Trophoblast cell (in vitro differentiated cells and primary cell): ENCODE measurements at regions not wholly inside any gene's neighbourhood (a gene's known extent, or its start where the extent isn't known, plus 50 kb on each side); places are given as distances from the start of the nearest gene placed in this dataset.
A peak's percentile ranks its signal among the peaks of the same experiment; 100 is the strongest.

Experiments
- DNase-seq, 2 donors: peaks; one replicate each; pipeline ENCODE4 v3.0.0-alpha.2; 2016
- H2AFZ ChIP-seq: 2 replicates; pipeline ENCODE4 v1.6.1; 2013; ENCODE audit warnings: low read length, moderate library complexity, mild to moderate bottlenecking; ENCODE audit not compliant: insufficient read depth, poor library complexity
- H2AK5ac ChIP-seq: 2 replicates; pipeline ENCODE4 v1.6.1; 2013; ENCODE audit warnings: mild to moderate bottlenecking, low read length
- H2BK120ac ChIP-seq: 2 replicates; pipeline ENCODE4 v1.6.1; 2013; ENCODE audit warnings: low read length, mild to moderate bottlenecking, moderate library complexity; ENCODE audit not compliant: insufficient read depth, poor library complexity
- H2BK12ac ChIP-seq: 2 replicates; pipeline ENCODE4 v1.6.1; 2013; ENCODE audit warnings: mild to moderate bottlenecking, low read length, moderate library complexity
- H2BK5ac ChIP-seq: 2 replicates; pipeline ENCODE4 v1.6.1; 2013; ENCODE audit warnings: low read length, low read depth, moderate library complexity, mild to moderate bottlenecking; ENCODE audit not compliant: poor library complexity
- H3K14ac ChIP-seq: 2 replicates; pipeline ENCODE4 v1.6.1; 2013; ENCODE audit warnings: mild to moderate bottlenecking, low read length
- H3K18ac ChIP-seq: 2 replicates; pipeline ENCODE4 v1.6.1; 2013; ENCODE audit warnings: mild to moderate bottlenecking, low read length
- H3K23ac ChIP-seq: 2 replicates; pipeline ENCODE4 v1.6.1; 2013; ENCODE audit warnings: low read length
- H3K27ac ChIP-seq: 2 replicates; pipeline ENCODE4 v1.5.1; 2013; ENCODE audit warnings: low read depth, mild to moderate bottlenecking, inconsistent platforms, low read length, moderate library complexity
- H3K27me3 ChIP-seq: 2 replicates; pipeline ENCODE4 v1.6.1; 2013; ENCODE audit warnings: inconsistent platforms, mild to moderate bottlenecking, low read length, moderate library complexity; ENCODE audit not compliant: insufficient read depth
- H3K36me3 ChIP-seq, 2 experiments: 1 replicate in 1 of 2; 2 replicates in 1 of 2; pipeline ENCODE4 v1.6.1; 2013; ENCODE audit warnings: low read length in 2 of 2, mild to moderate bottlenecking in 2 of 2, moderate library complexity in 1 of 2; ENCODE audit not compliant: insufficient read depth in 2 of 2, control insufficient read depth in 1 of 2
- H3K4ac ChIP-seq: 2 replicates; pipeline ENCODE4 v1.6.1; 2013; ENCODE audit warnings: low read depth, mild to moderate bottlenecking, low read length, moderate library complexity
- H3K4me1 ChIP-seq, 2 experiments: 1 replicate in 1 of 2; 2 replicates in 1 of 2; pipeline ENCODE4 v1.6.1; 2013; ENCODE audit warnings: low read length in 2 of 2, mild to moderate bottlenecking in 2 of 2, moderate library complexity in 1 of 2; ENCODE audit not compliant: insufficient read depth in 2 of 2, control insufficient read depth in 1 of 2
- H3K4me2 ChIP-seq: 2 replicates; pipeline ENCODE4 v1.6.1; 2013; ENCODE audit warnings: inconsistent platforms, mild to moderate bottlenecking, low read length, moderate library complexity
- H3K4me3 ChIP-seq: 2 replicates; pipeline ENCODE4 v1.5.1; 2013; ENCODE audit warnings: mild to moderate bottlenecking, low read depth, low read length, inconsistent platforms
- H3K79me1 ChIP-seq: one replicate; pipeline ENCODE4 v1.6.1; 2013; ENCODE audit warnings: low read length
- H3K79me2 ChIP-seq: 2 replicates; pipeline ENCODE4 v1.6.1; 2013; ENCODE audit warnings: low read length, mild to moderate bottlenecking; ENCODE audit not compliant: control insufficient read depth, insufficient read depth, poor library complexity
- H3K9ac ChIP-seq: 2 replicates; pipeline ENCODE4 v1.6.1; 2013; ENCODE audit warnings: mild to moderate bottlenecking, low read length
- H3K9me3 ChIP-seq: 2 replicates; pipeline ENCODE4 v1.6.1; 2013; ENCODE audit warnings: low read depth, mild to moderate bottlenecking, control low read depth, inconsistent platforms, low read length; ENCODE audit not compliant: insufficient read depth
- H4K12ac ChIP-seq: 2 replicates; pipeline ENCODE4 v1.6.1; 2013; ENCODE audit warnings: low read depth, mild to moderate bottlenecking, low read length, moderate library complexity
- H4K8ac ChIP-seq: 2 replicates; pipeline ENCODE4 v1.6.1; 2013; ENCODE audit warnings: low read depth, mild to moderate bottlenecking, low read length, moderate library complexity
- H4K91ac ChIP-seq: one replicate; pipeline ENCODE4 v1.6.1; 2013; ENCODE audit warnings: low read depth, mild to moderate bottlenecking, low read length, moderate library complexity
- WGBS: extraction: QIAGEN DNeasy Blood & Tissue Kit; methylation state at CpG from one replicate; pipeline ENCODE4 v1.1.7; 2013; ENCODE audit warnings: missing lambda C conversion rate; ENCODE audit not compliant: insufficient read length, insufficient coverage; ENCODE audit errors: extremely low coverage; 5-methylcytosine and 5-hydroxymethylcytosine counted together

DNA sequence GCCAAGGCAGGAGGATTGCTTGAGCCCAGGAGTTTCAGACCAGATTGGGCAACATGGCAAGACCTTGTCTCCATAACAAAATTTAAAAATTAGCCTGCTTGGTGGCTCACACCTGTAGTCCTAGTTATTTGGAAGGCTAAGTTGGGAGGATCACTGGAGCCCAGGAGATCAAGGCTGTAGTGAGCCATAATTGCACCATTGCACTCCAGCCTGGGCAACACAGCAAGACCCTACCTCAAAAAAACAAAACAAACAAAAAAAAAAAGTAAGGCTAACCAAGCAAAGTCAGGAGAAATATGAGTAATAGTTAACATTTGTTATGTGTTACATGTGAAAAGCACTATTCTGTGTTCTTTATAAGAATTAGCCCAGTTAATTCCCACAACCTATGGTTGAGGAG is 74.7 kb downstream of the FOXB2 start:
- no peak overlapping the region for H3K4ac ChIP-seq
- H2AK5ac ChIP-seq: no peak overlapping the region

DNA sequence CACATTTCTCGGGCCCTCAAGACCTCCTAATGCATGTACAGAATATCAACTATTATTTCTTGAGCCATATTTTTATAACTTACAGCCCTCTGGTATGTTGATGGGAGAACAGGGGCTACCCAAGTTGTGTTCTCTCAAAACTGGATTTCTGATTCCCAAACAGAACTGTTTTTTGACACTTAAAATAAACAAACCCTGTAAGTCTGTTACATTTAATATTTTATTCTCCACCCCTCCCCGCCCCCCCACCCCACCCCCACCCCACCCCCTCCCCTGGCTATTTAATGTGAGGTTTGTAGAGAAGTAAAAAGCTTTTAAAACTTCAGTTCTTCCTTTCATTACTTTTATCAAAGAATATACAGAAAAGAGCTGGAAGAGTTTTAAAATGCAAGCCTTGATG is 77.9 kb downstream of the FOXB2 start:
- H3K27ac ChIP-seq: no peak overlapping the region
- no peak overlapping the region for H3K4me2 ChIP-seq
- H3K36me3 ChIP-seq: no peaks in the 10 kb centered on the region
- no peak overlapping the region for H3K4me3 ChIP-seq
- H3K79me2 ChIP-seq: no peaks in the 10 kb centered on the region
- H2AK5ac ChIP-seq: no peak overlapping the region
- H3K4ac ChIP-seq: no peak overlapping the region
- WGBS: no CpG with 5 or more reads among the region's 2 CpGs
- no peak overlapping the region for H4K8ac ChIP-seq
- H2BK5ac ChIP-seq: no peak overlapping the region
- H3K9ac ChIP-seq: no peak overlapping the region
- H3K18ac ChIP-seq: no peak overlapping the region
- no peak overlapping the region for H2BK12ac ChIP-seq
- no peaks in the 10 kb centered on the region for H3K27me3 ChIP-seq
- H3K79me1 ChIP-seq: no peaks in the 10 kb centered on the region
- no peak overlapping the region for H4K12ac ChIP-seq
- H2AFZ ChIP-seq: no peak overlapping the region
- H3K9me3 ChIP-seq: no peaks in the 10 kb centered on the region
- H2BK120ac ChIP-seq: no peak overlapping the region
- no peak overlapping the region for H3K14ac ChIP-seq
- no peaks in the 10 kb centered on the region for H3K4me1 ChIP-seq
- no peak overlapping the region for H3K23ac ChIP-seq
- DNase-seq: no peak
- no peak overlapping the region for H4K91ac ChIP-seq

More for the DNA sequence above, 74.7 kb downstream of the FOXB2 start:
- H3K4me3 ChIP-seq: no peak overlapping the region
- H3K79me2 ChIP-seq: no peaks in the 10 kb centered on the region
- no peak overlapping the region for H2BK12ac ChIP-seq
- H3K4me2 ChIP-seq: no peak overlapping the region
- no peak overlapping the region for H3K9ac ChIP-seq
- no peak overlapping the region for H3K23ac ChIP-seq
- no peaks in the 10 kb centered on the region for H3K36me3 ChIP-seq
- no peak overlapping the region for H2BK5ac ChIP-seq
- H4K8ac ChIP-seq: no peak overlapping the region
- no peak overlapping the region for H4K91ac ChIP-seq
- no peaks in the 10 kb centered on the region for H3K79me1 ChIP-seq
- H2AFZ ChIP-seq: no peak overlapping the region
- H3K27ac ChIP-seq: no peak overlapping the region
- no peak overlapping the region for H2BK120ac ChIP-seq
- H3K14ac ChIP-seq: no peak overlapping the region
- no peak for DNase-seq
- no peaks in the 10 kb centered on the region for H3K9me3 ChIP-seq
- H4K12ac ChIP-seq: no peak overlapping the region
- H3K4me1 ChIP-seq: no peaks in the 10 kb centered on the region
- H3K18ac ChIP-seq: no peak overlapping the region
- H3K27me3 ChIP-seq: no peaks in the 10 kb centered on the region

DNA sequence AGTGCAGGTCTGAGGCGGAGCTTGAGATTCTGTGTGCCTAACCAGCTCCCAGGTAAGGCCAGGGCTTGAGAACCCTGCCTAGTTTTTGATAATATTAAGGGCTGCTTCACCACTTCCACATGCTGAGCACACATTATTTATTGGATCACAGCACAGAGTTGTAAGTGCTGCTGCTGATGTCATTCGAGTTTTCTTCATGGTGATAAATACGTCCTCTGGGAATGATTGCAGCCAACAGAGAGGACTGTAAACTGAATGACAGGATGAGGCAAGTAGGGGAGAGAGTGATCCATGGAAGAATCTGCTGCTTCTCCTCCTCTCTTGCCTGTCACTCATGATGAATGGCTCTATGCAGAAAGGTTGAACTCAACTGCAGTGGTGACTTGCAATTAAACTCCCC is 77.9 kb upstream of the VPS13A start:
- H2BK5ac ChIP-seq: no peak overlapping the region
- H3K27ac ChIP-seq: no peak overlapping the region
- no peak overlapping the region for H3K4me3 ChIP-seq
- no peak overlapping the region for H3K18ac ChIP-seq
- no peak overlapping the region for H2BK12ac ChIP-seq
- peak overlapping the region; percentile 35 for H3K9ac ChIP-seq
- no peak overlapping the region for H3K23ac ChIP-seq
- no peaks in the 10 kb centered on the region for H3K4me1 ChIP-seq
- H3K14ac ChIP-seq: no peak overlapping the region
- no peak overlapping the region for H3K4me2 ChIP-seq
- whole genome bisulfite sequencing: no CpG with 5 or more reads among the region's 3 CpGs
- H2AK5ac ChIP-seq: no peak overlapping the region
- no peaks in the 10 kb centered on the region for H3K36me3 ChIP-seq
- H3K9me3 ChIP-seq: no peaks in the 10 kb centered on the region
- no peaks in the 10 kb centered on the region for H3K27me3 ChIP-seq
- H4K91ac ChIP-seq: no peak overlapping the region
- H3K79me1 ChIP-seq: no peaks in the 10 kb centered on the region
- DNase-seq: no peak
- no peak overlapping the region for H2BK120ac ChIP-seq
- H2AFZ ChIP-seq: no peak overlapping the region
- no peaks in the 10 kb centered on the region for H3K79me2 ChIP-seq
- no peak overlapping the region for H3K4ac ChIP-seq
- no peak overlapping the region for H4K12ac ChIP-seq
- no peak overlapping the region for H4K8ac ChIP-seq

GRCh38 chr9:77111408-77111807 is 65.9 kb upstream of the VPS13A start:
- Histone ChIP-seq H2AFZ (no peak overlapping the region), H4K8ac (no peak overlapping the region), H4K91ac (no peak overlapping the region), H3K27ac (no peak overlapping the region), H3K18ac (no peak overlapping the region), H3K4me1 (no peaks in the 10 kb centered on the region), H2AK5ac (no peak overlapping the region), H3K23ac (no peak overlapping the region), H2BK5ac (no peak overlapping the region), H2BK120ac (no peak overlapping the region), H3K4ac (no peak overlapping the region), H3K79me1 (no peaks in the 10 kb centered on the region), H2BK12ac (no peak overlapping the region), H4K12ac (no peak overlapping the region), H3K36me3 (no peaks in the 10 kb centered on the region), H3K9me3 (peaks cover 2% of the 10 kb centered on the region), H3K4me2 (no peak overlapping the region), H3K4me3 (no peak overlapping the region), H3K9ac (no peak overlapping the region), H3K27me3 (no peaks in the 10 kb centered on the region), H3K79me2 (no peaks in the 10 kb centered on the region), H3K14ac (no peak overlapping the region)
- no CpG with 5 or more reads among the region's 2 CpGs for WGBS
- no peak for DNase-seq

DNA sequence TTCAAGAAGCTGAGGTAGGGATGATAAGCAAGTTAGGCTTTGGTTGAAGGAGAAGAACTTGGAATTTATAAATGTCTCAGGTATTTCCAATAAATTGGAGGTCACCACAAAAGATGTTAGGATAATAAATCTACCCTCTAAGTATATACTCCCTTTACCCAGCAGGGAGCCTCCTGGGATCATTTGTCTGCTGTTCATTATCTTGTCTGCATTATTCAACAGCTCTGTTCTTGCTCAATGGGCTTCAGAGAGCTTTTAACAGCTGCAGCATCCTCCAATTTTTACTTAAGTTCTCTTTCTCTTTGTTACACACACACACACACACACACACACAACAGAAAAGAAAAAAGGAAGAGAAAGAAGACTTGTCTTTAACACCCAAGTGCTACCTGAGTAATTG is 51.7 kb upstream of the VPS13A start:
- Histone ChIP-seq H3K4me1 (no peaks in the 10 kb centered on the region), H3K23ac (no peak overlapping the region), H3K4me2 (no peak overlapping the region), H4K12ac (no peak overlapping the region), H3K36me3 (no peaks in the 10 kb centered on the region), H2BK5ac (no peak overlapping the region), H3K14ac (no peak overlapping the region), H3K79me2 (no peaks in the 10 kb centered on the region), H3K9me3 (no peaks in the 10 kb centered on the region), H3K4ac (no peak overlapping the region), H4K8ac (no peak overlapping the region), H2AK5ac (no peak overlapping the region), H3K4me3 (no peak overlapping the region), H3K79me1 (no peaks in the 10 kb centered on the region), H3K27ac (no peak overlapping the region), H3K27me3 (no peaks in the 10 kb centered on the region), H2BK120ac (no peak overlapping the region), H4K91ac (no peak overlapping the region), H3K9ac (no peak overlapping the region), H3K18ac (no peak overlapping the region), H2BK12ac (no peak overlapping the region), H2AFZ (no peak overlapping the region)
- DNase-seq: no peak
